OCI-LY3 (cell line): ENCODE measurements at regions not wholly inside any gene's neighbourhood (a gene's known extent, or its start where the extent isn't known, plus 50 kb on each side); places are given as distances from the start of the nearest gene placed in this dataset.

Source experiments
- EZH2phosphoT487 ChIP-seq: fragments of 200-600 bp; shearing (Covaris generic); IDR thresholded peaks from 2 replicates; pipeline ENCODE4 v1.6.1; 2018; ENCODE audit warnings: antibody characterized with exemption, mixed run types, low read depth
- TF ChIP-seq, protein P1 (sequence below): fragments of 200-600, 300-600 bp; sonication (generic); IDR thresholded peaks from 2 replicates; pipeline ENCODE4 v1.5.1; 2014; ENCODE audit warnings: antibody characterized with exemption, low read length, low read depth

DNA sequence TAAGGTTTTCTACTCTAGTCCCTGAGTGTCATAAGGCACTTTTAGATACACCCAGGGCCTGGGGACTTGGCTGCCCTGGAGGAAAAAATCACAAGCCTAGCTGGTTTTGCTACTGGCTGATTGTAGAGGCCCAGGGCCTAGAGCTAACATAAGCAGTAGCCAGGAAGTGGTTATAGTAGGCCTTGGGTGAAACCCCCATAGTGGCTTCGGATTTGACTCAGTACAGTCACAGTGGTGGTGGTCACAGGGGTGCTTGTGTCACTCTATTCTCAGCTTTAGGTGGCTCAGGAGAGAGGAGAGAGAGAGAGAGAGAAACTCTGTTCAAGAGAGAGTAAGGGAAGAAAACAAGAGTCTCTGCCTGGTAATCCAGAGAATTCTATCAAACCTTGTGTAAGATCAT, 194.5 kb upstream of the EDA2R start:
- TF ChIP-seq, protein P1, sequence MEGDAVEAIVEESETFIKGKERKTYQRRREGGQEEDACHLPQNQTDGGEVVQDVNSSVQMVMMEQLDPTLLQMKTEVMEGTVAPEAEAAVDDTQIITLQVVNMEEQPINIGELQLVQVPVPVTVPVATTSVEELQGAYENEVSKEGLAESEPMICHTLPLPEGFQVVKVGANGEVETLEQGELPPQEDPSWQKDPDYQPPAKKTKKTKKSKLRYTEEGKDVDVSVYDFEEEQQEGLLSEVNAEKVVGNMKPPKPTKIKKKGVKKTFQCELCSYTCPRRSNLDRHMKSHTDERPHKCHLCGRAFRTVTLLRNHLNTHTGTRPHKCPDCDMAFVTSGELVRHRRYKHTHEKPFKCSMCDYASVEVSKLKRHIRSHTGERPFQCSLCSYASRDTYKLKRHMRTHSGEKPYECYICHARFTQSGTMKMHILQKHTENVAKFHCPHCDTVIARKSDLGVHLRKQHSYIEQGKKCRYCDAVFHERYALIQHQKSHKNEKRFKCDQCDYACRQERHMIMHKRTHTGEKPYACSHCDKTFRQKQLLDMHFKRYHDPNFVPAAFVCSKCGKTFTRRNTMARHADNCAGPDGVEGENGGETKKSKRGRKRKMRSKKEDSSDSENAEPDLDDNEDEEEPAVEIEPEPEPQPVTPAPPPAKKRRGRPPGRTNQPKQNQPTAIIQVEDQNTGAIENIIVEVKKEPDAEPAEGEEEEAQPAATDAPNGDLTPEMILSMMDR, result no peak
- no peak for TF ChIP-seq EZH2phosphoT487
